ENCODE measurements at regions not wholly inside any gene's neighbourhood (a gene's known extent, or its start where the extent isn't known, plus 50 kb on each side); places are given as distances from the start of the nearest gene placed in this dataset.
A peak's percentile ranks its signal among the peaks of the same experiment; 100 is the strongest.

- H3K27me3 ChIP-seq (ENCODE audit: control insufficient read depth in 5 of 5, insufficient read depth in 4 of 5, low read length in 5 of 5): no peaks in the 10 kb centered on the region
- no peaks in the 10 kb centered on the region for H3K4me1 ChIP-seq (ENCODE audit: control insufficient read depth in 5 of 5, insufficient read depth in 5 of 5, low read length in 5 of 5)
- H3K9ac ChIP-seq (ENCODE audit: low read length in 5 of 5): no peak overlapping the region
- H3K4me3 ChIP-seq (ENCODE audit: low read depth in 1 of 5, low read length in 5 of 5): no peak overlapping the region
- no peaks in the 10 kb centered on the region for H3K9me3 ChIP-seq (ENCODE audit: control insufficient read depth in 5 of 5, low read length in 5 of 5)
- no peak overlapping the region for H3K27ac ChIP-seq (ENCODE audit: low read depth, low read length)
- H3K36me3 ChIP-seq (ENCODE audit: control insufficient read depth in 5 of 5, insufficient read depth in 5 of 5, low read length in 5 of 5): no peaks in the 10 kb centered on the region
Observed at GRCh38 chr1:115191691-115192090, 102.4 kb upstream of the TSPAN2 start.

- H3K27ac ChIP-seq (ENCODE audit: low read depth, low read length): no peak overlapping the region
- H3K4me3 ChIP-seq (ENCODE audit: low read depth in 1 of 5, low read length in 5 of 5): no peak overlapping the region
- no peak overlapping the region for H3K9ac ChIP-seq (ENCODE audit: low read length in 5 of 5)
- no peaks in the 10 kb centered on the region for H3K9me3 ChIP-seq (ENCODE audit: control insufficient read depth in 5 of 5, low read length in 5 of 5)
- H3K27me3 ChIP-seq (ENCODE audit: control insufficient read depth in 5 of 5, insufficient read depth in 4 of 5, low read length in 5 of 5): no peaks in the 10 kb centered on the region
- H3K36me3 ChIP-seq (ENCODE audit: control insufficient read depth in 5 of 5, insufficient read depth in 5 of 5, low read length in 5 of 5): no peaks in the 10 kb centered on the region
- H3K4me1 ChIP-seq (ENCODE audit: control insufficient read depth in 5 of 5, insufficient read depth in 5 of 5, low read length in 5 of 5): no peaks in the 10 kb centered on the region
Observed at GRCh38 chr1:115190540-115191170, 101.4 kb upstream of the TSPAN2 start.

- no peaks in the 10 kb centered on the region for H3K36me3 ChIP-seq (ENCODE audit: control insufficient read depth in 5 of 5, insufficient read depth in 5 of 5, low read length in 5 of 5)
- H3K9me3 ChIP-seq (ENCODE audit: control insufficient read depth in 5 of 5, low read length in 5 of 5): no peaks in the 10 kb centered on the region
- no peak overlapping the region for H3K9ac ChIP-seq (ENCODE audit: low read length in 5 of 5)
- peaks cover 0 to 5% (median 0%) of the 10 kb centered on the region in 5 donors for H3K4me1 ChIP-seq (ENCODE audit: control insufficient read depth in 5 of 5, insufficient read depth in 5 of 5, low read length in 5 of 5)
- no peak overlapping the region for H3K27ac ChIP-seq (ENCODE audit: low read depth, low read length)
- H3K4me3 ChIP-seq (ENCODE audit: low read depth in 1 of 5, low read length in 5 of 5): no peak overlapping the region
- no peaks in the 10 kb centered on the region for H3K27me3 ChIP-seq (ENCODE audit: control insufficient read depth in 5 of 5, insufficient read depth in 4 of 5, low read length in 5 of 5)
Observed at GRCh38 chr1:115189814-115190539, 100.7 kb upstream of the TSPAN2 start.

GRCh38 chr1:115188680-115189395 is 99.5 kb upstream of the TSPAN2 start:
- Histone ChIP-seq H3K4me1 (ENCODE audit: control insufficient read depth in 5 of 5, insufficient read depth in 5 of 5, low read length in 5 of 5) (peaks cover 0 to 10% (median 5%) of the 10 kb centered on the region in 5 donors), H3K4me3 (ENCODE audit: low read depth in 1 of 5, low read length in 5 of 5) (no peak overlapping the region), H3K9me3 (ENCODE audit: control insufficient read depth in 5 of 5, low read length in 5 of 5) (no peaks in the 10 kb centered on the region), H3K36me3 (ENCODE audit: control insufficient read depth in 5 of 5, insufficient read depth in 5 of 5, low read length in 5 of 5) (no peaks in the 10 kb centered on the region), H3K27me3 (ENCODE audit: control insufficient read depth in 5 of 5, insufficient read depth in 4 of 5, low read length in 5 of 5) (no peaks in the 10 kb centered on the region), H3K9ac (ENCODE audit: low read length in 5 of 5) (no peak overlapping the region), H3K27ac (ENCODE audit: low read depth, low read length) (no peak overlapping the region)

GRCh38 chr1:115186711-115187265 is 97.5 kb upstream of the TSPAN2 start:
- H3K4me3 ChIP-seq (ENCODE audit: low read depth in 1 of 5, low read length in 5 of 5): no peak overlapping the region
- no peak overlapping the region for H3K9ac ChIP-seq (ENCODE audit: low read length in 5 of 5)
- H3K4me1 ChIP-seq (ENCODE audit: control insufficient read depth in 5 of 5, insufficient read depth in 5 of 5, low read length in 5 of 5): peaks cover 0 to 14% (median 6%) of the 10 kb centered on the region in 5 donors
- H3K9me3 ChIP-seq (ENCODE audit: control insufficient read depth in 5 of 5, low read length in 5 of 5): no peaks in the 10 kb centered on the region
- H3K36me3 ChIP-seq (ENCODE audit: control insufficient read depth in 5 of 5, insufficient read depth in 5 of 5, low read length in 5 of 5): no peaks in the 10 kb centered on the region
- no peak overlapping the region for H3K27ac ChIP-seq (ENCODE audit: low read depth, low read length)
- H3K27me3 ChIP-seq (ENCODE audit: control insufficient read depth in 5 of 5, insufficient read depth in 4 of 5, low read length in 5 of 5): no peaks in the 10 kb centered on the region

GRCh38 chr1:115185336-115185735 is 96.0 kb upstream of the TSPAN2 start:
- H3K27me3 ChIP-seq (ENCODE audit: control insufficient read depth in 5 of 5, insufficient read depth in 4 of 5, low read length in 5 of 5): peaks cover 0 to 3% (median 0%) of the 10 kb centered on the region in 5 donors
- no peaks in the 10 kb centered on the region for H3K9me3 ChIP-seq (ENCODE audit: control insufficient read depth in 5 of 5, low read length in 5 of 5)
- H3K4me1 ChIP-seq (ENCODE audit: control insufficient read depth in 5 of 5, insufficient read depth in 5 of 5, low read length in 5 of 5): peaks cover 0 to 14% (median 6%) of the 10 kb centered on the region in 5 donors
- H3K9ac ChIP-seq (ENCODE audit: low read length in 5 of 5): no peak overlapping the region
- no peak overlapping the region for H3K4me3 ChIP-seq (ENCODE audit: low read depth in 1 of 5, low read length in 5 of 5)
- no peaks in the 10 kb centered on the region for H3K36me3 ChIP-seq (ENCODE audit: control insufficient read depth in 5 of 5, insufficient read depth in 5 of 5, low read length in 5 of 5)
- H3K27ac ChIP-seq (ENCODE audit: low read depth, low read length): no peak overlapping the region

- Histone ChIP-seq H3K4me1 (ENCODE audit: control insufficient read depth in 5 of 5, insufficient read depth in 5 of 5, low read length in 5 of 5) (peaks cover 0 to 14% (median 6%) of the 10 kb centered on the region in 5 donors), H3K4me3 (ENCODE audit: low read depth in 1 of 5, low read length in 5 of 5) (no peak overlapping the region), H3K36me3 (ENCODE audit: control insufficient read depth in 5 of 5, insufficient read depth in 5 of 5, low read length in 5 of 5) (no peaks in the 10 kb centered on the region), H3K9me3 (ENCODE audit: control insufficient read depth in 5 of 5, low read length in 5 of 5) (no peaks in the 10 kb centered on the region), H3K27ac (ENCODE audit: low read depth, low read length) (peak overlapping the region; percentile 44), H3K9ac (ENCODE audit: low read length in 5 of 5) (no peak overlapping the region), H3K27me3 (ENCODE audit: control insufficient read depth in 5 of 5, insufficient read depth in 4 of 5, low read length in 5 of 5) (peaks cover 0 to 3% (median 0%) of the 10 kb centered on the region in 5 donors)
Observed at GRCh38 chr1:115184951-115185331, 95.6 kb upstream of the TSPAN2 start.

GRCh38 chr1:115184260-115184950 is 95.1 kb upstream of the TSPAN2 start:
- no peaks in the 10 kb centered on the region for H3K36me3 ChIP-seq (ENCODE audit: control insufficient read depth in 5 of 5, insufficient read depth in 5 of 5, low read length in 5 of 5)
- H3K27ac ChIP-seq (ENCODE audit: low read depth, low read length): peak overlapping the region; percentile 44
- H3K9me3 ChIP-seq (ENCODE audit: control insufficient read depth in 5 of 5, low read length in 5 of 5): no peaks in the 10 kb centered on the region
- H3K4me1 ChIP-seq (ENCODE audit: control insufficient read depth in 5 of 5, insufficient read depth in 5 of 5, low read length in 5 of 5): peaks cover 0 to 14% (median 6%) of the 10 kb centered on the region in 5 donors
- H3K9ac ChIP-seq (ENCODE audit: low read length in 5 of 5): no peak overlapping the region
- no peak overlapping the region for H3K4me3 ChIP-seq (ENCODE audit: low read depth in 1 of 5, low read length in 5 of 5)
- peaks cover 0 to 3% (median 0%) of the 10 kb centered on the region in 5 donors for H3K27me3 ChIP-seq (ENCODE audit: control insufficient read depth in 5 of 5, insufficient read depth in 4 of 5, low read length in 5 of 5)

- peak overlapping the region; percentile 13 for H3K27ac ChIP-seq (ENCODE audit: low read depth, low read length)
- H3K9ac ChIP-seq (ENCODE audit: low read length in 5 of 5): no peak overlapping the region
- H3K27me3 ChIP-seq (ENCODE audit: control insufficient read depth in 5 of 5, insufficient read depth in 4 of 5, low read length in 5 of 5): peaks cover 0 to 3% (median 0%) of the 10 kb centered on the region in 5 donors
- no peaks in the 10 kb centered on the region for H3K9me3 ChIP-seq (ENCODE audit: control insufficient read depth in 5 of 5, low read length in 5 of 5)
- H3K36me3 ChIP-seq (ENCODE audit: control insufficient read depth in 5 of 5, insufficient read depth in 5 of 5, low read length in 5 of 5): no peaks in the 10 kb centered on the region
- no peak overlapping the region for H3K4me3 ChIP-seq (ENCODE audit: low read depth in 1 of 5, low read length in 5 of 5)
- peaks cover 0 to 14% (median 6%) of the 10 kb centered on the region in 5 donors for H3K4me1 ChIP-seq (ENCODE audit: control insufficient read depth in 5 of 5, insufficient read depth in 5 of 5, low read length in 5 of 5)
Observed at GRCh38 chr1:115183721-115184259, 94.5 kb upstream of the TSPAN2 start.

All from subcutaneous abdominal adipose tissue (tissue), 5 donors.